VCaP (cell line): ENCODE measurements at regions not wholly inside any gene's neighbourhood (a gene's known extent, or its start where the extent isn't known, plus 50 kb on each side); places are given as distances from the start of the nearest gene placed in this dataset.

ENCODE experiments used
- H3K27ac ChIP-seq: fragments of 450-650 bp; 2 replicates; pipeline ENCODE4 v1.5.1; 2017
- CTCF ChIP-seq: fragments of 450-650 bp; conservative IDR thresholded peaks from 2 replicates; pipeline ENCODE4 v1.5.1; 2017; ENCODE audit warnings: mild to moderate bottlenecking, moderate library complexity

- no peak for TF ChIP-seq CTCF
- H3K27ac ChIP-seq: no peak overlapping the region
These were observed 706.9 kb downstream of the TBL1XR1 start for GRCh38 chr3:176490357-176490756.

- no peak for TF ChIP-seq CTCF
- no peak overlapping the region for H3K27ac ChIP-seq
These were observed 718.0 kb downstream of the TBL1XR1 start for GRCh38 chr3:176479248-176479647.

DNA sequence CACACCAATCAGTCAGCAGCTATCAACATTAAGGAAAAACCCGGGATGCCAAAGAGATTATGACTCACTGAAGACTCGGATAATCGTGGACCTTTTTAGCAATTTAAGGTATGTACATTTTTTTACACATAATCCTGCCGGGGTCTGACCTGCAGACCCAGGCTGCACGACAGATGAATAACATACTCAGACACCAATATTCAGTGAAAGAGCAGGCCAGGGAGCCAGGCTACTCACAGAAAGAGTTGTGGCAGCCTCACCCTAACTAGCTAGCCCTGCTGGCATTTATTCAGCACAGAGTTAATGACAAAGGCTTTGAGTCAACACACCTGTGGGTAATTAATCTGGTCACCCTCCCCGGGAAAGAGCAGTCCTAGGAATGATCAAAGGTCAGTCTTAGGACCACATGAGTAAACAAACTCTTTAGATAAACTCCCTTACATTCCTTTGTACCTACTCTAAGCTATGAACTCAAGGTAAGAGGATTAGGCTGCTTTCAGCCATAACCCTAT lies 727.5 kb downstream of the TBL1XR1 start:
- H3K27ac ChIP-seq: no peak overlapping the region
- TF ChIP-seq CTCF: no peak

DNA sequence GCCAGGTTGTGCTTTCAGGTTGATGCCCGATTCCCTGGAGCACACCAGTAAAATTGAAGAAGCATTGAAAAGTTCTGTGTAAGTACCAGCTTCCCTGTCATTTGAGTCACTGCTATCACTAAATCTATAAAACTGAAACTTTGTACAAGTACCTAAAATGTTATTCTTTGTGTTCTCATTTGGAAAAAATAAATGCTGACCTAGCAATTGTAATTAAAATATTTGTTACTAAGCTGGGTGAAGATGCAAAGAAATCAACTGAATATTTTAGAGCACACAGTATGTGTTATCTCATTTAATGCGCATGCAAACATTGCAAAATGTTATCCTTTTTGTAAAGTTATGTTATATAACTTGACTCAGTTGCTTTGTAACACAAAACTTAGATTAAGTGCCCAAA lies 733.7 kb downstream of the TBL1XR1 start:
- no peak for TF ChIP-seq CTCF
- no peak overlapping the region for H3K27ac ChIP-seq

GRCh38 chr3:176447369-176447768 lies 749.9 kb downstream of the TBL1XR1 start:
- no peak overlapping the region for H3K27ac ChIP-seq
- no peak for TF ChIP-seq CTCF

DNA sequence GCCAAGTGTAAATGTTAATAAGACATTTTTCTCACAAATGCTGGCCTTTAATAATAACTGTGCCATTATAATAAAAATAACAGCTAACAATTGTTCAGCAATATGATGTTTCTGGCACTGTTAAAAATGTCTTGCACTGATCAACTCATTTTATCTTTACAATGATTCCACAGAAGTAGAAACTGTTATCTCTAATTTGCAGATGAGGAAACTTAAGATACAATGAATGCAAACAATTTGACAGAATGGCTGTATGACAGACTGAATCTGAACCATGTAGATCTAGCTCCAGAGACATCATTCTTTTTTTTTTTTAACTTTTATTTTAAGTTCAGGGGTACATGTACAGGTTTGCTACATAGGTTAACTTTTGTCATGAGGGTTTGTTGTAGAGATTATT lies 755.0 kb downstream of the TBL1XR1 start:
- no peak overlapping the region for H3K27ac ChIP-seq
- no peak for TF ChIP-seq CTCF

GRCh38 chr3:176439729-176440128 lies 757.6 kb downstream of the TBL1XR1 start:
- TF ChIP-seq CTCF: no peak
- H3K27ac ChIP-seq: no peak overlapping the region

DNA sequence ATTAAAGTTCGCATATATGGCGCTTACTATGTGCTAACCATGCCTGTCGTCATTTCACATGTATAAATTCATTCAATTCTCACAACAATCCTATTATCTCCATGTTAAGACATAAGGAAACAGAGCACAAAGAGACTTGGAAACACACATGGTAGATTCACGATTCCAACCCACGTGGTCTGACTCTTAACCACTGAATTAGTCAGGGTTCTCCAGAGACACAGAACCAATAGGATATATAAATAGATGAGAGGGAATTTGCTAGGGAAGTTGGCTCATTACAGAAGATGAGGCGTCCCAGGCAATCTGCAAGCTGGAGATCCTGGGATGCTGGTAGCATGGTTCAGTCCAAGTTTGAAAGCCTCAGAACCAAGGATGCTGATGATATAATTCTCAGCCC lies 765.3 kb downstream of the TBL1XR1 start:
- TF ChIP-seq CTCF: no peak
- H3K27ac ChIP-seq: no peak overlapping the region
